NCI-H1092 (cell line): ENCODE measurements at regions not wholly inside any gene's neighbourhood (a gene's known extent, or its start where the extent isn't known, plus 50 kb on each side); places are given as distances from the start of the nearest gene placed in this dataset.

Experiments
- DNase-seq: peaks from one replicate; lab custom pipeline; 2025; lab: John Stamatoyannopoulos, UW

- no peak for DNase-seq
These were observed 65.7 kb downstream of the UNC5CL start for GRCh38 chr6:40973304-40973703.

DNA sequence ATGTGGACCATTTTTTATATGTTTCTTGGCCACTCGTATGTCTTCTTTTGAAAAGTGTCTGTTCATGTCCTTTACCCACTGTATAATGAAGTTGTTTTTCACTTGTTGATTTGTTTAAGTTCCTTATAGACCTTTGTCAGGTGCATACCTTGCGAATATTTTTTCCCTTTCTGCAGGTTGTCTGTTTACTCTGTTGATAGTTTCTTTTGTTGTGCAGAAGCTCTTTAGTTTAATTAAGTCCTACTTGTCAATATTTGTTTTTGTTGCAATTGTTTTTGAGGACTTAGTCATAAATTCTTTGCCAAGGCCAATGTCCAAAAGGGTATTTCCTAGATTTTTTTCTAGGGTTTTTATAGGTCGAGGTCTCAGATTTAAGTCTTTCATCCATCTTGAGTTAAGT, 66.2 kb downstream of the UNC5CL start:
- no peak for DNase-seq

DNA sequence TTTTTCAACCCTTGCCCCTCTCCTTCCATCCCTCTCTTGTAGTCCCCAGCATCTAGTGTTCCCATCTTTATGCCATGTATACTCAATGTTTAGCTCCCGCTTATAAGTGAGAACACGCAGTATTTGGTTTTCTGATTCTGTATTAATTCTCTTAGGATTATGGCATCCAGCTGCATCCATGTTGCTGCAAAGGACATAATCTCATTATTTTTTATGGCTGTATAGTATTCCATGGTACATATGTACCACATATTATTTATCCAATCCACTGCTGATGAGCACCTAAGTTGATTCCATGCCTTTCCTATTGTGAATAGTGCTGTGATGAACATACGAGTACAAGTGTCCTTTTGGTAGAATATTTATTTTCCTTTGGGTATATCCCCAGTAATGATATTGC, 66.8 kb downstream of the UNC5CL start:
- no peak for DNase-seq

DNA sequence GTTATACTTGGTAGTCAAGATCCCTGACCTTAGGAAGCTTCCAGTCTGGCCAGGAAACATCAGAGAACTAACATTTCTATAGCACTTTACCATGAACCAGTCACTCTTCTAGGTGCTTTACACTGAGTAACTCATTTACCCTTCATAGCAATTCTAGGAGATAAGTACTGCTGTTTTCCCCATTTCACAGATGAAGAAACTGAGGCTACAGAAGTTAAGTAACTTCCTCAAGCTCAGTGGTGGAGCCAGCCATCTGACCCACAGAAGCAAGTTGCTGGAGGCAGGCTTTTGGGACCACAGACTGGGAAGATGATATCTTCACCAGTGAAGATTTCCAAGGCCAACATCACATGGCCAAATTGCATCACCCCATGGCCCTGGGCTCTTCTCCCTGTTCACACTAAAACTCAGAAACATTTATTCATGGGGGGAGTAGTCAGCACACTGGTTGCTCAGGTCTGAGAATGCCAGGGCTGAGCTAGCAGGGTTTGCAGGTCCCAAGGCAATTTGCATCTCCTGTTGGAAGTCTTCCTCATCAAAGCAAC, 70.3 kb downstream of the UNC5CL start:
- DNase-seq = no peak

DNA sequence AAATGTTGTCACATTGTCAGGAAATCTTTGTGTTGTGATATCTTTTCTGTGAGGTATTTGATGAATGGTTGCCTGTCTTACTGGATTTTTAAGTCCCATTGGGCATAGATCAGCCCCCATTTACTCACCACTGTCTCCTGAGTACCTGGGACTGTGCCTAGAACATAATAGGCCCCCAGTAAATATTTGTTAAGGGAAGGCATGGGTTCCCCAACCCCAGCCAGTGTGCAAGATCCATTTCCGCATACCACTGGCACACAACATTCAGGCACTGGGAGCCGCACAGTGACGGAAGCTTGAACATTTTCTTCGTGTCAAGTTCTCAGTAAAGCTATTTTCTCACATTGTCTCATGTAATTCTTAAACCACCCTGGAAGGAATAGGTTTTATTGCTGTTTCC, 72.2 kb downstream of the UNC5CL start:
- DNase-seq = no peak

DNA sequence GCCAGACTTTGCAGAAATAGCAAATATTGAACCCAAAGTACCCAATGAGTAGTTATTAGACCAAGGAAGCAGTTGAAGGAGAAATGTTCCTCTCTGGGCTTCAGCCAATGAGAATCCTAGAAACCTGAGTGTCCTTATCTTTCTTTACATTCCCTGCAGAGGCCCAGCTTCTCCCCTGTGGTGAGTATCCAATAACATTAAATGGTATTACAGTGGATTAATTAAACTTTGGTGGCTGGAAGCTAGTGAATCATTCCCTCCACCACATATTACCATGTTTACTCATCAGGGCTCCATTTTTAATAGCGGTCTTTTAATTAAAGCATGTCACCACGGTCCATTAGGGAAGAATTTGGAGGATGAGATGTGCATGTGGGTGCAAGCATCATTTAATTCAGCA, 74.0 kb downstream of the UNC5CL start:
- no peak for DNase-seq

GRCh38 chr6:40963019-40963418, 76.0 kb downstream of the UNC5CL start:
- no peak for DNase-seq

- no peak for DNase-seq
These were observed 76.8 kb downstream of the UNC5CL start for GRCh38 chr6:40962241-40962640.

- DNase-seq = no peak
These were observed 77.2 kb downstream of the UNC5CL start for GRCh38 chr6:40961831-40962230.

- DNase-seq = peak; percentile 18
These were observed 78.1 kb downstream of the UNC5CL start for GRCh38 chr6:40960742-40961430.

DNA sequence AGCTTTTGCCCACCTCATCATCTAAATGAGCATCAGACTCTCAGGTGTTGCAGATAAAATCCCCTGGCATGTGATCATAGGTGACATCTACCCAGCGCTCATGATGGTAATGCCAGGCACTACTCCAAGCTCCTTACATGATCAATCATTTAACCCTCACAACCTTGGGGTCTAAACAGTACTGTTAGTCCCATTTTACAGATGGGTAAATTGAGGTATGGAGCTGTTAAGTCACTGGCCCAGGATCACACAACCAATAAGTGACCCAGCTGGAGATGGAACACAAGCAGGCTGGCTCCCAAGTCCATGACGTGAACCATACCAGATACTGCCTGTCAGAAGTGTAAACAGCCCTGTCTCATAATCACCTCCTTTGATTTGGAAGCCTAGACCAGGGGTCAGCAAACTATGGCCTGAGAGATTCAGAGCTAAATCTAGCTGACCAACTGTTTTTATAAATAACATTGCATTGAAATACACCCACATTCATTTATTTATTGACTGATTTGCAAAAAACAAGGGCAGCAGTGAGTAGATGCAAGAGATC, 79.2 kb downstream of the UNC5CL start:
- DNase-seq = no peak

DNA sequence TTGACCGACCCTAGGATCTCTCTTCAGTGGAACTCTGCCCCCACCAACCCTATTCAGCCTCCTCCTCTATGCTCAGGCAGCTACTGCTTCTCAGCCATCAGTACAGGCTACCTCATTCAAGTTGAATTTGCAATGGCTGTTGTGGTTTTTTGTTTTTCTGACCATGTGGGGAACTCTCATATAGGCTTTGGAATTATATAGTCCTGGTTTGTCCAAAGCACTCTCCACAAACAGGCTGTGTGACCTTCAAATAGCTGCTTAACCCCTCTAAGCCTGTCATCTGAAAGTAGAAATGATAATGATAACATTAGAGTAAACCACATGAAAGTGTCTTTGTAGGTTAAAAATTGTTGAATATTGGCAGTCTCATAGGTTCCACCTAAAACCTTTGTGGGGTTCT, 80.3 kb downstream of the UNC5CL start:
- DNase-seq = no peak

- no peak for DNase-seq
These were observed 81.2 kb downstream of the UNC5CL start for GRCh38 chr6:40957616-40958492.

- no peak for DNase-seq
These were observed 82.1 kb downstream of the UNC5CL start for GRCh38 chr6:40956936-40957335.

DNA sequence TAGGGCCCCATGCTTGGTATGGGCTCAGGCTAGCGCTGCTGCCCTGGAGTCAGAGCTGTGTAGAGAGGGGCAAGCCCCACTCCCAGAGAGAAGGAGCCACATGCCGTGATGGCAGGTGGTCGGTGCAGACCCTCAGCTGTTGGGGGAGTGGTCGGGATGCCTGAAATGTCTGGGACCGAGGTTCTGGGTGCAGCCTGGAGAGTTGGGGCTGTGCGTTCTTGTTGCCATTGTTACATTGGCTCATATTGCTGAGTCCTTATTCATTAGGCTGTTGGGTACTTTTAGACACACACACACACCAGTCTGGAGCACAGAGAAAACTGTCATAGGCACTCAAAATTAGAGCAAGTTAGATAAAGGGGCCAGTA, 83.9 kb downstream of the UNC5CL start:
- DNase-seq = no peak

GRCh38 chr6:40954446-40955177, 84.4 kb downstream of the UNC5CL start:
- DNase-seq = no peak

DNA sequence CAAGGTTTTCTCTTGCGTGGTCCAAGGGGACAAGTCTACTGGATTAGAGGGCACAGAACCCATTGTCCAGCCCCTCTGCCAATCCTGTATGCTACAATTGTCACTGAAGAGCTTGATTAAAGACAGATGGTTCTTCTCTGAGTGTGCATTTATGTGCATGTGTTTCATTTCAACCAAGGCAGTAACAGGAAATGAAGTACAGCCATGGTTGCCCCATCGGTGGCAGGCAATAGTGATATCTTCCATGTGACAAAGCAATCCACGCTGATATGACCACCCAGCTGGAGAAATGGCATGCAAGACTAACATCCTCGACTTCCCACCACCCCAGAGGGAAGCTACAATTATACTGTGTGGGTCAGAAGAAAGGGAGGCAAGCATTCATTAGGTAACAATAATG, 85.5 kb downstream of the UNC5CL start:
- no peak for DNase-seq

- DNase-seq = no peak
These were observed 87.9 kb downstream of the UNC5CL start for GRCh38 chr6:40950986-40951698.

- no peak for DNase-seq
These were observed 90.5 kb downstream of the UNC5CL start for GRCh38 chr6:40948570-40948969.

- DNase-seq = no peak
These were observed 91.0 kb downstream of the UNC5CL start for GRCh38 chr6:40947876-40948526.

DNA sequence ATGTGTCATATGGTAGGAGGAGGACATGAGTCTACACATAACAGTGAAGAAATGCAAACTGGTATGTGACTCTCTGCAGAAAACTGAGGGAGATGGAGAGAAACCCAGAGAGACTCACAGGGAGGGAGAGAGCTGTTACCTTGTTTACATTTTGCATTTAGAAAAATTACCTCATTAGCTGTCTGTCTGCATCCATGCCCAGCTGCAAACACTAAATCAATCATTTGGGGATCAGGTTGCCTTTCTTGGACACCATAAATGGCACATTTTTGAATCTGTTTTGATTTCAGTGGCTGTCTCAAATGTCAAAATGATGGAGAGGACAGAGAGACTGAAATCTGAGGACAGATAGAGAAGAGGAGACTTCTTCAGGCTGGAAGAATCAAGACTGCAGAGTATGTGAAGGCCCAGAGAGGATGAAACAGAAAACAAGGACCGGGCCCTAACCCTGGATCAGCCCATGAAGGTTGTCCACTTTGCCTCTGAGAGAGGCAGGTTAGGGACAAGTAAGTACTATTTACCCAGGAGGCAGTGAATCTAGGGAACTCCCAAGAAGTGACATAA, 92.2 kb downstream of the UNC5CL start:
- DNase-seq = no peak
